AG09319 (cell line): ENCODE measurements at regions not wholly inside any gene's neighbourhood (a gene's known extent, or its start where the extent isn't known, plus 50 kb on each side); places are given as distances from the start of the nearest gene placed in this dataset.

Experiments
- DNase-seq: peaks from one replicate; pipeline ENCODE4 v3.0.0-alpha.2; 2010; ENCODE audit warnings: low read depth; ENCODE audit errors: extremely low read depth
- TF ChIP-seq, protein P1 (sequence below): IDR thresholded peaks from 2 replicates; pipeline ENCODE4 v1.5.1; 2011; ENCODE audit warnings: low read depth, mild to moderate bottlenecking, inconsistent platforms, low read length, moderate library complexity

- no peak for DNase-seq
- TF ChIP-seq, protein P1, sequence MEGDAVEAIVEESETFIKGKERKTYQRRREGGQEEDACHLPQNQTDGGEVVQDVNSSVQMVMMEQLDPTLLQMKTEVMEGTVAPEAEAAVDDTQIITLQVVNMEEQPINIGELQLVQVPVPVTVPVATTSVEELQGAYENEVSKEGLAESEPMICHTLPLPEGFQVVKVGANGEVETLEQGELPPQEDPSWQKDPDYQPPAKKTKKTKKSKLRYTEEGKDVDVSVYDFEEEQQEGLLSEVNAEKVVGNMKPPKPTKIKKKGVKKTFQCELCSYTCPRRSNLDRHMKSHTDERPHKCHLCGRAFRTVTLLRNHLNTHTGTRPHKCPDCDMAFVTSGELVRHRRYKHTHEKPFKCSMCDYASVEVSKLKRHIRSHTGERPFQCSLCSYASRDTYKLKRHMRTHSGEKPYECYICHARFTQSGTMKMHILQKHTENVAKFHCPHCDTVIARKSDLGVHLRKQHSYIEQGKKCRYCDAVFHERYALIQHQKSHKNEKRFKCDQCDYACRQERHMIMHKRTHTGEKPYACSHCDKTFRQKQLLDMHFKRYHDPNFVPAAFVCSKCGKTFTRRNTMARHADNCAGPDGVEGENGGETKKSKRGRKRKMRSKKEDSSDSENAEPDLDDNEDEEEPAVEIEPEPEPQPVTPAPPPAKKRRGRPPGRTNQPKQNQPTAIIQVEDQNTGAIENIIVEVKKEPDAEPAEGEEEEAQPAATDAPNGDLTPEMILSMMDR: no peak
Observed at GRCh38 chr6:164439331-164439730, 870.1 kb downstream of the C6orf118 start.

GRCh38 chr6:164436976-164437375, 872.4 kb downstream of the C6orf118 start:
- TF ChIP-seq, protein P1: no peak
- DNase-seq: no peak

DNA sequence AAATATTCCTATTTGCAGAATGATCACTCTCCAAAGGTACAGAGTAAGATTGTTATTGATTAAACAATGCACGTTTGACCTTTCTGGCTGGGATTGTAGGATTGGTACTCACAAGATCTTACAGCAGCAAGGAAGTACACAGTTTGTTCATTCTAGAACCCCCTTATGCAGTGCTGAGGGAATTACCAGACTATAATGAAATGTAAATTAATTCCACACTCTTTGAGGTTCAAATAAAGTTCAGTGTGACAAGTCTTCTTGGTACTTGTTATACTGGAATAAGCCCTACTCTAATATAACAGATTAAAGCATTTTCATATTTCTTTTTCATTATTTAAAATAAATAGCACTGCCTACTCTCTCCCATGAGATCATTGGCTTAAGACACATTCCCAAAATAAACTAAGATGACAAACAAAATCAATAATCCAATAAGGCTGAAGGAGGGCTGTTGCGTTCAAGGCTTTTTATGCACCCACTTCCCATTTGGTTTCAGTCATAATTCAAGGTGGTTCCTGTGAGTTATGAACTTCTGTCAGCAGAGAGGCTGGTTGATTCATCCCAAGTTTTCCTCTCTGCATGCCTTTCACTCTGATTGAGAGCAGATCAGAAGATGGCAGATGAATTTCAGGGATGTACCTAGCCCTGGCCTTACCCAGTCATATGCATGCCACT, 881.5 kb downstream of the C6orf118 start:
- DNase-seq: no peak
- TF ChIP-seq, protein P1: no peak

GRCh38 chr6:164424489-164424888, 884.9 kb downstream of the C6orf118 start:
- TF ChIP-seq, protein P1: no peak
- DNase-seq: no peak

DNA sequence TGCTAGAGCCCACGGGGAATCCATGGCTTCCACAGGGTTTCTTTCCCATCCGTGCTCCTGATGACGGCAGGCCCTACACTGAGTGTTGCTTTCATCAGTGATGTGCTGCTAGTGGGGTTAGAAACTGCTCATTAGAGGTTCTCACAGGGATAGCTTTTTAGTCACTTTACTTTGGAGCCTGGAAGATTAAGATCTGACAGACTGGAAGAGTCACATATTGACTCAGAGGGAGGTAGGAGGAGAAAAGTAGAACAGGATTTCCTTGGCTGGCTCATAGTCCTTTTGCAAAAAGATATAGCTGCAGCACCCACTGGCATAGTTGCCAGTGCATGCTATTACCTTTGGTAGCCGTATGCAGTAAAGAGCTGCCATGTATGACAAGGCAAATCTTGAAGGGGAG, 890.3 kb downstream of the C6orf118 start:
- no peak for DNase-seq
- TF ChIP-seq, protein P1: no peak

GRCh38 chr6:164418262-164418588, 891.2 kb downstream of the C6orf118 start:
- DNase-seq: no peak
- TF ChIP-seq, protein P1: no peak

DNA sequence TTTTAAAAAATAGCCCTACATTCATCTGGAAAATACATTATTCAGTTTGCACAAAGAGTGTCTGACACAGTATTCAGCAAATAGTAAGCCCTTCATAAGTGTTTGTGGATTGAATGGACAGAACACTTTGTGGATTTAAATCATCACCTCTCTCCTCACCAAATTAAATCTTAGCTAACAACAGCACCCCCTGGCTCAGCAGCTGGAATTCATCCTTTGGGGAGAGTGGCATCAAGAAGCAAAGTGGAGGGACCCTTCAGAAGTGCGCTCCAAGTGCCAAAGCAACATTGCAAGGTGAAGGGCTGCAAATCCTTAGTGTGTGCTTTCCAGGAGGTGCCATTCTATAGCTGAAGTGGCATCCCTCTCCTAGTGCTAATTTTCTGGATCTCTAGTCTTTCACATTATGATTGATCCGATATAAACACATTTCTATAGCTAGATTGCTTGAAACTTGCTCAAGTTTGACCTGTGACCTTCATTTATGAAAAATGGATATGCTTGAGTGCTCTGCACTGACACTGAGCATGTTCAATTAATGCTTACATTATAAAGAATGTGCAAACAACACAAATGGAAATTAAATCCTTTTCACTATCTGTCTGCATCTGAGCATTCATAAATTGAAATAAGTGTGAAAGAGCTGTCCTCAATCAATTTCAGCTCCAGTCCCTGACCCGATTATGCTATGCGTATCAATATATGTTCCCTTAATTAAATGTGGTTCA, 891.7 kb downstream of the C6orf118 start:
- DNase-seq: no peak
- TF ChIP-seq, protein P1: no peak
